Neuronal stem cell (in vitro differentiated cells): ENCODE measurements at regions not wholly inside any gene's neighbourhood (a gene's known extent, or its start where the extent isn't known, plus 50 kb on each side); places are given as distances from the start of the nearest gene placed in this dataset.

ENCODE experiments used
- DNase-seq: peaks from one replicate; pipeline ENCODE4 v3.0.0-alpha.2; 2013; ENCODE audit warnings: low spot score
- H2AFZ ChIP-seq: one replicate; pipeline ENCODE4 v1.6.1; 2013; ENCODE audit warnings: mild to moderate bottlenecking, low read length, inconsistent platforms
- H2AK5ac ChIP-seq: 2 replicates; pipeline ENCODE4 v1.6.1; 2013; ENCODE audit warnings: low read depth, mild to moderate bottlenecking, inconsistent platforms, low read length, moderate library complexity, mixed read lengths
- H2BK120ac ChIP-seq: 2 replicates; pipeline ENCODE4 v1.6.1; 2013; ENCODE audit warnings: low read depth, mild to moderate bottlenecking, inconsistent platforms, low read length, moderate library complexity, mixed read lengths
- H2BK12ac ChIP-seq: one replicate; pipeline ENCODE4 v1.6.1; 2013; ENCODE audit warnings: low read length, inconsistent platforms
- H2BK15ac ChIP-seq: 2 replicates; pipeline ENCODE4 v1.6.1; 2013; ENCODE audit warnings: mild to moderate bottlenecking, low read length, inconsistent platforms, mixed read lengths
- H2BK5ac ChIP-seq: one replicate; pipeline ENCODE4 v1.6.1; 2013; ENCODE audit warnings: inconsistent platforms, mild to moderate bottlenecking, low read length, moderate library complexity
- H3K14ac ChIP-seq: one replicate; pipeline ENCODE4 v1.6.1; 2013; ENCODE audit warnings: low read length, inconsistent platforms
- H3K18ac ChIP-seq: 2 replicates; pipeline ENCODE4 v1.6.1; 2013; ENCODE audit warnings: low read length, inconsistent platforms
- H3K23ac ChIP-seq: 2 replicates; pipeline ENCODE4 v1.6.1; 2013; ENCODE audit warnings: low read depth, mild to moderate bottlenecking, mixed read lengths, low read length, inconsistent platforms; ENCODE audit not compliant: poor library complexity
- H3K27ac ChIP-seq: replicated peaks from 3 replicates; pipeline ENCODE4 v1.5.1; 2013; ENCODE audit warnings: low read length, inconsistent platforms
- H3K27me3 ChIP-seq, 3 experiments: 2 replicates each; pipeline ENCODE4 v1.6.1; 2013; ENCODE audit warnings: low read length in 3 of 3, mild to moderate bottlenecking in 2 of 3, inconsistent platforms in 1 of 3, low read depth in 1 of 3, mixed read lengths in 1 of 3, moderate library complexity in 1 of 3; ENCODE audit not compliant: control insufficient read depth in 3 of 3, insufficient read depth in 3 of 3
- H3K36me3 ChIP-seq, 2 donors: replicated peaks in 1 of 2; 2 replicates each; pipeline ENCODE4 v1.6.1; 2013; ENCODE audit warnings: low read length in 2 of 2; ENCODE audit not compliant: control insufficient read depth in 2 of 2, insufficient read depth in 2 of 2
- H3K4ac ChIP-seq: 2 replicates; pipeline ENCODE4 v1.6.1; 2013; ENCODE audit warnings: inconsistent platforms, mild to moderate bottlenecking, low read length, moderate library complexity
- H3K4me1 ChIP-seq, 2 donors: 1 replicate in 1 of 2; 2 replicates in 1 of 2; pipeline ENCODE4 v1.6.1; 2013; ENCODE audit warnings: low read length in 2 of 2, low read depth in 1 of 2; ENCODE audit not compliant: control insufficient read depth in 2 of 2, insufficient read depth in 1 of 2
- H3K4me2 ChIP-seq: one replicate; pipeline ENCODE4 v1.6.1; 2013; ENCODE audit warnings: mild to moderate bottlenecking, low read length, inconsistent platforms; ENCODE audit not compliant: insufficient read depth, poor library complexity, severe bottlenecking
- H3K4me3 ChIP-seq, 2 donors: 2 replicates each; pipeline ENCODE4 v1.5.1; 2013; ENCODE audit warnings: low read length in 2 of 2, mild to moderate bottlenecking in 2 of 2, inconsistent platforms in 1 of 2, moderate library complexity in 1 of 2
- H3K79me1 ChIP-seq: one replicate; pipeline ENCODE4 v1.6.1; 2013; ENCODE audit warnings: low read depth, mild to moderate bottlenecking, inconsistent platforms, low read length, moderate library complexity
- H3K9ac ChIP-seq: one replicate; pipeline ENCODE4 v1.6.1; 2013; ENCODE audit warnings: mild to moderate bottlenecking, low read depth, low read length, inconsistent platforms; ENCODE audit not compliant: poor library complexity
- H3K9me3 ChIP-seq, 2 donors: replicated peaks in 1 of 2; 2 replicates each; pipeline versions ENCODE3 to v1.6.1; 2013; ENCODE audit warnings: low read length in 2 of 2, mild to moderate bottlenecking in 2 of 2, inconsistent platforms in 1 of 2, low read depth in 1 of 2, mixed read lengths in 1 of 2, moderate library complexity in 1 of 2; ENCODE audit not compliant: control insufficient read depth in 2 of 2, insufficient read depth in 1 of 2
- H4K8ac ChIP-seq: one replicate; pipeline ENCODE4 v1.6.1; 2013; ENCODE audit warnings: low read depth, mild to moderate bottlenecking, inconsistent platforms, low read length, moderate library complexity
- H4K91ac ChIP-seq: one replicate; pipeline ENCODE4 v1.6.1; 2013; ENCODE audit warnings: low read length, low read depth, mild to moderate bottlenecking, inconsistent platforms; ENCODE audit not compliant: poor library complexity
- WGBS, 2 donors: extraction: QIAGEN DNeasy Blood & Tissue Kit; methylation state at CpG; one replicate each; pipeline ENCODE4 v1.1.7; 2013; ENCODE audit warnings: missing lambda C conversion rate in 2 of 2, mixed read lengths in 1 of 2; ENCODE audit not compliant: insufficient read length in 2 of 2, insufficient replicate concordance in 1 of 2; ENCODE audit errors: extremely low coverage in 2 of 2; 5-methylcytosine and 5-hydroxymethylcytosine counted together

- H2AFZ ChIP-seq = no peak overlapping the region
These were observed 107.0 kb upstream of the AKR1E2 start for GRCh38 chr10:4719036-4719435.

GRCh38 chr10:4718544-4718943 lies 107.5 kb upstream of the AKR1E2 start:
- Histone ChIP-seq H2BK5ac (no peak overlapping the region), H4K91ac (no peak overlapping the region), H2AFZ (no peak overlapping the region), H3K4me1 (peaks cover 0 to 1% of the 10 kb centered on the region in 2 donors), H3K36me3 (no peaks in the 10 kb centered on the region), H3K27me3 (no peaks in the 10 kb centered on the region), H3K14ac (no peak overlapping the region), H3K27ac (no peak overlapping the region), H2BK15ac (no peak overlapping the region), H2AK5ac (no peak overlapping the region), H2BK12ac (no peak overlapping the region), H3K79me1 (no peaks in the 10 kb centered on the region), H3K4me2 (no peak overlapping the region), H3K9me3 (peaks cover 0 to 5% of the 10 kb centered on the region in 2 donors), H2BK120ac (no peak overlapping the region), H3K4ac (no peak overlapping the region), H4K8ac (no peak overlapping the region), H3K9ac (no peak overlapping the region), H3K18ac (no peak overlapping the region), H3K4me3 (no peak overlapping the region), H3K23ac (no peak overlapping the region)
- no peak for DNase-seq
- WGBS, 2 donors = no CpG with 5 or more reads among the region's 4 CpGs

More at GRCh38 chr10:4719036-4719435, 107.0 kb upstream of the AKR1E2 start:
- Histone ChIP-seq H3K9ac (no peak overlapping the region), H3K4me1 (peaks cover 0 to 1% of the 10 kb centered on the region in 2 donors), H2BK15ac (no peak overlapping the region), H3K18ac (no peak overlapping the region), H3K4ac (no peak overlapping the region), H4K8ac (no peak overlapping the region), H3K14ac (no peak overlapping the region), H3K36me3 (no peaks in the 10 kb centered on the region), H3K23ac (no peak overlapping the region), H3K79me1 (no peaks in the 10 kb centered on the region), H2AK5ac (no peak overlapping the region), H3K27me3 (no peaks in the 10 kb centered on the region), H2BK120ac (no peak overlapping the region), H2BK5ac (no peak overlapping the region), H4K91ac (no peak overlapping the region), H3K27ac (no peak overlapping the region), H3K4me3 (no peak overlapping the region), H3K4me2 (no peak overlapping the region), H2BK12ac (no peak overlapping the region), H3K9me3 (peaks cover 0 to 5% of the 10 kb centered on the region in 2 donors)
- no CpG with 5 or more reads among the region's 1 CpG for WGBS, 2 donors
- DNase-seq = no peak

GRCh38 chr10:4717670-4718069 lies 108.3 kb upstream of the AKR1E2 start:
- Histone ChIP-seq H3K23ac (no peak overlapping the region), H2BK5ac (no peak overlapping the region), H4K91ac (no peak overlapping the region), H3K4me1 (peaks cover 0 to 1% of the 10 kb centered on the region in 2 donors), H3K9me3 (peaks cover 0 to 5% of the 10 kb centered on the region in 2 donors), H3K27me3 (no peaks in the 10 kb centered on the region), H2BK120ac (no peak overlapping the region), H2AK5ac (no peak overlapping the region), H2BK15ac (no peak overlapping the region), H3K18ac (no peak overlapping the region), H2AFZ (peak overlapping the region; percentile 65), H2BK12ac (no peak overlapping the region), H3K4me2 (no peak overlapping the region), H3K36me3 (no peaks in the 10 kb centered on the region), H3K79me1 (no peaks in the 10 kb centered on the region), H3K4me3 (no peak overlapping the region), H3K9ac (no peak overlapping the region), H3K27ac (no peak overlapping the region), H4K8ac (no peak overlapping the region), H3K14ac (no peak overlapping the region), H3K4ac (no peak overlapping the region)
- DNase-seq = no peak
- no CpG with 5 or more reads among the region's 1 CpG for WGBS, 2 donors

DNA sequence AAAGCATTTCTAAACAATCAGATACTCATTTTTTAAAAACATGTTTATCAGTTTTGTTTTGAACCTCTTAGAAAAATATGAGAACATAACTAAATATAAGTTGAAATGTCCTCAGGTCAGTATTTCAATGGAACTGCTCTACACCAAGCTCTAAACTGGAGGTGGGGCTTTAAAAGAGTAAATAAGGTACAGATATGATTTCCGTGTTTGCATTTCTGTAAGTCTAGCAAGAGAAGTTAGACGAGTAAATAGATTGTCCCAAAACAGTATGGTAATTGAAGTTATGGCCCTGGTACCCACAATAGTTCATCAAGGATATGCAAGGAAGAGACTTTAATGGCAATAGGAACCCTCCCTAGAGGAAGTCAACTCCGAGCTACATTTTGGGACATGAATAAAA lies 115.1 kb upstream of the AKR1E2 start:
- no peak for DNase-seq
- no peak overlapping the region for H2BK15ac ChIP-seq
- H4K91ac ChIP-seq = no peak overlapping the region
- no peaks in the 10 kb centered on the region for H3K27me3 ChIP-seq
- H3K9me3 ChIP-seq = no peaks in the 10 kb centered on the region
- no peak overlapping the region for H3K9ac ChIP-seq
- H2BK5ac ChIP-seq = no peak overlapping the region
- no peak overlapping the region for H4K8ac ChIP-seq
- no peak overlapping the region for H2AFZ ChIP-seq
- H3K4me2 ChIP-seq = no peak overlapping the region
- no peak overlapping the region for H2AK5ac ChIP-seq
- H3K4me3 ChIP-seq = no peak overlapping the region
- no CpG with 5 or more reads among the region's 3 CpGs for WGBS, 2 donors
- no peaks in the 10 kb centered on the region for H3K79me1 ChIP-seq
- no peak overlapping the region for H3K27ac ChIP-seq
- no peak overlapping the region for H3K18ac ChIP-seq
- H3K23ac ChIP-seq = no peak overlapping the region
- no peak overlapping the region for H2BK12ac ChIP-seq
- no peak overlapping the region for H2BK120ac ChIP-seq
- no peaks in the 10 kb centered on the region for H3K4me1 ChIP-seq
- no peak overlapping the region for H3K4ac ChIP-seq
- H3K14ac ChIP-seq = no peak overlapping the region
- H3K36me3 ChIP-seq = no peaks in the 10 kb centered on the region
